HG03520 (cell line): ENCODE measurements at regions not wholly inside any gene's neighbourhood (a gene's known extent, or its start where the extent isn't known, plus 50 kb on each side); places are given as distances from the start of the nearest gene placed in this dataset.
"Not testable (repeated sequence)": the region's sequence is repeated elsewhere in the genome, so short reads cannot be mapped to it uniquely, and the experiment has no call there.

Experiments
- ATAC-seq: cut with Tn5 transposase; IDR thresholded peaks from one replicate; pipeline ENCODE4 v1.9.1; 2021; ENCODE audit warnings: mild to moderate bottlenecking, moderate library complexity; ENCODE audit not compliant: unreplicated experiment

DNA sequence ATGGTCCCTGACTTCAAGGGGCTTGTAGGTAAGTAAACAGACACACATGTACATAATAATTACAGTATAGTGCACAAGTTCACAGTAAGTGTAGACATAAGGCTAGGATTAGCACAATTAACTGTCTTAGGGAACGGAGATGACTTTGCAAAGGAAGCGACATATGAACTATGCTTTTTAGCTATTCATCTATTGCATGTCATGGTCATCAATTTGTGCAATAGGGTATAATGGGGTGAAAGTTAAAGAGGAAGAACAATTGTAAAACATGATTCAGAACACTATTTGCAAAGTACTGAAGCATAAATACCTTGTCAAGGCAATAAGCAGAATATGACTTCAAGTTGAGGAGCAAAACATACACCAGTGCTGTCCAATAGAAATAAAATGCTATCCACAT lies 112.3 kb upstream of the SLC8A1 start:
- ATAC-seq, result no peak

DNA sequence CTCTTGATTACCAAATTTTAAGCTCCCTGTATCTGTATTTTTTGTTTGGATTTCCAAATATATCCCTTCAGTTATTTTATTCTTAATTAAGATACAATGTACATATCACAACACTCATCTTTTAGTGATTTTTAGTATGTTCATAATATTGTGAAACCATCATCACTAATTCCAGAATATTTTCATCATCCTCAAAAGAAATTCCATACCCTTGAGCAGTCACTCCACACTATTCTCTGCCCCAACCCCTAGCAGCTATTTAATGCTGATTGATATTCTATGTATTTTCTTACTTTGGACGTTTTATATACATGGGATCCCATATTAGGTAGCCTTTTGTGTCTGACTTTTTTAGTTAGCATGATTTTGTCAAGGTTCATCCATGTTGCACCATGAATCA lies 127.4 kb upstream of the SLC8A1 start:
- no peak for ATAC-seq

DNA sequence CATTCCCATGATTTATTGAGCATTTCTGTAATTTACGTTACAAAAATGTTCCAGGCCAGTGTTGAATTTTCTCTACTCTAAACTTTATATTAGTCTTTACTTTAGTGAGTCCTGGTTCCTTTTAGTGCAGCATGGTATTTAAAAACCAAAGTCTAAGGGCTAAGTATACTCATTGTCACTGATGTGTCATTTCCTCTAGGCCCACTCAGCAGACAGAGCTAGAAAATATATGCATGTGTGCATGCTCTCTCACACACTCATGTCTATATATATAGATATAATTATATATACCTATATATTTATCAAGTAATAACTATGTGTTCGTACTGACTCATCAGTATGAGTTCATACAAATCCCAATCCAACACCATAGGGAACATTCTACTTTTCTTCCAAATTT lies 132.5 kb upstream of the SLC8A1 start:
- ATAC-seq, result no peak

DNA sequence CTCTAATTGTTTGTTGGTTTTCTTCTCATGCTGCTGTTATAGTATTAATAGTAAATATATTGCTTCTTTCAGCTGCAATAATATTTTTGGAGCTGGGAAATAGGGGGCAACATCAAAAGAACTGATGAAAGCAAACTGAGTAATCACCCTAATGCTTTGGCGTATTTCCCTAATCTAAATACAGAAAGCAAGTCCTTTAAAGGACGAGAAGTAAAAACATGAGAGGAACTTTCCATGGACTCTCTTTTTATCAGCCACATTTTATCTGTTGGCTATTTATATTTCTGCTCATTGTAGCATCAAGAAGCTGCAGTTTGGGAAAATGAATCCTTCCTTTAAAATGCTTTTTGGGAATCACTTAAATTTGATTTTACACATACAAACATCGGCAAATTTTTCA lies 139.9 kb upstream of the SLC8A1 start:
- no peak for ATAC-seq

DNA sequence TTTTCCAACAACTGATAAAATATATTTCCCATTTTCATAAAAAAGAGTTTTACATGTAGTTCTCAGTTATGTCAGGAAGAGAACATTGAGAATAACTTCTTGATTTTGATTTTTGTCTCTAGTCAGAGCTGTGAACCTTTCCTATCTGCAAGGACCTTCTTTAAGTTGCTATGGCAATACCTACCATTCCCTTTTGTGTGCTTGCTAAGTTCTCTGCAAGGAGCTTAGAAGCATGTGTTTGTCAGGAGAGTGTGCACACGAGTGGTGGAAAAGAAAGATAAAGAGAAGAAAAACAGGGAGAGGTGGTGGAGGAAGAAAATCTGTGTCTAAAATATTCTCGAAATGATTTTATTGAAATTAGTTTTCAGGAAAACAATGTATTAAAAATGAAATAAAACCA lies 140.3 kb upstream of the SLC8A1 start:
- no peak for ATAC-seq

DNA sequence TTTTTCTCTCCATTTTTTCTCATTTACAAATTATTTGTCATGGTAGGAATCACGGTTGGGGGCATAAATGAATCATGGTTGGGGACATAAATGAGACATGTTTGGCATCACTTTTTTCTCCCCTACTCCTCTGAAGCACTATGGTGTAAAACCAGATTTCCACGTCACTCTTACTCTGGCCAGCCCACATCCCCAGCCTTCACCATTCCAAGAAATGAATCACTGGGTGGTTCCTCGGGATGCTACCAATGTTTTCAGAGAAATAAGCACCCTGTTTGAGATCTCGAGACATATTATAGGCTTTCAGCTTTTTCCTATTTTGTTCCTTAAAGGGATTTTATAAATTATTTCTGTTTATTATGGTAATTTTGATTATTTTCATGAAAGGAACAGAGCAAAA lies 155.0 kb upstream of the SLC8A1 start:
- ATAC-seq, result no peak

DNA sequence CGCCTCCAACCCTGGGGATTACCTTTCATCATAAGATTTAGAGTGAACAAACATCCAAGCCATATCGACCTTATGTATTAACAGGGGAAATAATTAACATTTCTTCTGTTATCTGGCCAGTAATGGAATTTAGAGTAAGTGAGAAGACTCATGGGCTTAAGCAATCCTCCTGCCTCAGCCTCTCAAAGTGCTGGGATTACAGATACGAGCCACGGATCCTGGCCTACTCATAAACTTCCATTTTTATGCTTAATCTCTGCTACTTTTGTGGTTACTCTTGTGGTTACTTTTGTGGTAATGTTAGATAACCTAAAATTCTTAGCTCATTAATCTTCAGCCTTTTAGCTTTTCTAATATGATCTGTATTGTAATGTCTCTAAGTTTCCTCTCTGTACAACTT lies 159.3 kb upstream of the SLC8A1 start:
- ATAC-seq, result no peak

DNA sequence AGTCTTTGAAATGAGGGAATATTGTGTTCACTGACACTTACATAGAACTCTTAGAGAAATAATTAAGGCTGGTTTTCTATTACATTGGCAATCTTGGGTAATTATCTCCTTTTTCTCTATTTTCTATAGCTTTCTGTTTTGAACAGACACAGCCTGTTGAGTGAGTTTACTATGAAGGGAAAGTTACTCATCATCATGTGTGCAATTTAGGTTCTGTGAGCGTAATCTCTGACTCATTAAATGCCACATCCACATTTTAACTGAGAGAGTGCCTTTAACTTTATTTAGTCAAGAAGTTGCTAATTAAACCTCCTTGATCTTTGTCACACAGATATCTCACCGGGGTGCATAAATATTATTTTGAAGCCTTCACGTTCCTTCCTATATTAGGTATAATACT lies 174.0 kb upstream of the SLC8A1 start:
- no peak for ATAC-seq

DNA sequence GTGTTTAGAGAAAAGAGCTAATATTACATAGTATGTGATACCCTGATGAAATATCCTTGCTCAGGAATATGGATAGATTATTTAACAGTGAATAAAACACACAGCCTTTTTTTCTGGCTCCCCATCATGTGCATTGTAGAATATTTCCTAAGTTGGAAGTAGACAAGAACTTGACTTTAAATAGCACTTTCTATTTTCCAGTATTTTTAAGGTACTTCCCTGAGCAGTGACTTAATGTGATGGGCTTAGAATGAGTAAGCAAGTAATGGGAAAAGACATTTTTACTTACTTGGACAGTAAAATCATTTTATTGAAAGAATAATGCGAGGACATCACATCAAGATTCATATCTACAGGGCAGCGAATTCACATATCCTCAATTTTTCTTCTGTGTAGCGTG lies 176.7 kb upstream of the SLC8A1 start:
- no peak for ATAC-seq

DNA sequence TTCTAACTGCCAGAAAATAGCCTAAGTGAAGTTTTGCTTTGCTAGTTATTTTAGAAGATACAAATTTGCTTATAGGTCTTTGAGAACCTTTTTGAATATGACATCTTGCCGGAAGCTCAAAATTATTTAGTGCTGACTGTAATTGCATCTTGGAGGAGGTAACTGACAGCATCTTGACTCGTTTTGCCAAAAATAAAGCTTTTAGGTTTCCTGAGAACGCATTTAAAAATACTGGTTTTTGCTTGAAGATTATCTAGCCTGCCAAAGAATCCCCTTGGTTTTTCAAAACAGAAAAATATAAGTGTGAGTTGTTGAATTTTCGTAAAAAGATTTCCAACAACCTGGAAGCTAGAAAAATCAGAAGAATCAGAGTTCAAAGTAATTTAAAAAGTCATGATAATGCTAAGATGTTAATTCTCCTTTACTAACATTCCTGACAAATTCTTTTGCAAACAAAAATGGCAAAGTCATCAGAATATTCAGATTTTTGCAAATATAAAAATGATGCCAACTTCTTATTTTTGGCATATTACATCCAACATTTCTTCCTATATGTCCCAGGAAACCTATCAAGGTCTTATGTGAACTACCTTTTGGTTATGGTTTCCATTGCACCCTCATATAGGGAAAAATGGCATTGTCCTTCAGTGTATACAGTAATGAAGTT lies 178.0 kb upstream of the SLC8A1 start:
- no peak for ATAC-seq

DNA sequence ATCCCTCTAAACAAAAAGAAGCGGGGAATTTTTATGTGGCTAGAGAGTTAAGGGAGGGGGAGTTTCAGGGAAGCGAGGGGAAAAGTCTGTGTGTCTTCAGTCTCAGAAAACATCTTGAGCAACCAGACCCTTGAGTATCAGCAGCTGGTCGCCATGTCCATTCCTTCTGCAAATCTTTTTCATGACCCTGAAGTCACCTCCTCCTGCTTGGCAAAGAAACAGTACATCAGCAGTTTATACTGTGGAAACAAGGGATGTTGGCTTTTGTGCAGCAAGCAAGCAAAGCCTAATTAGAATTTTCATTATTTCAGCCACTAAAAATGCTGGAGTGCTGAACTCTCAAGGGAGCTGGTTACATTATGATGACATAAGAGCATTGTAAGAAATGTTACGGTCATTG lies 187.4 kb upstream of the SLC8A1 start:
- ATAC-seq, result no peak

DNA sequence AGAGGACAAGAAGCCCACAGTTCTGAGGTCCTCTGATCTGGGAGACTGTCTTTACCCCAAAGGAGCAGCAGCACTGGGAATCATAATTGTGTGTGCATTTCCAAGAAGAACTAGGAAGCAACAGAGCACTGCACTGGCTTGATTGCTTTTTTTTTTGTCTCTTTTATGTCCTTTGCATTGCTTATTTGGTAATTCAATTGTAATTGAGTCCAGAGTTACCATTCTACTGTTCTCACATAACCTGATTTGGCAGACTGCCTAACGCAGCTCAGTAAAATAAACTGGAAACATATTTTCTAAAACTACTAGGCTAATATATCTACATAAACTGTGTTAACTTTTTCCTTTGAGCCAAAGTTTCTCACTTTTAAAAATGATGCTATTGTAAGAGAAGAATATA lies 190.3 kb upstream of the SLC8A1 start:
- no peak for ATAC-seq

DNA sequence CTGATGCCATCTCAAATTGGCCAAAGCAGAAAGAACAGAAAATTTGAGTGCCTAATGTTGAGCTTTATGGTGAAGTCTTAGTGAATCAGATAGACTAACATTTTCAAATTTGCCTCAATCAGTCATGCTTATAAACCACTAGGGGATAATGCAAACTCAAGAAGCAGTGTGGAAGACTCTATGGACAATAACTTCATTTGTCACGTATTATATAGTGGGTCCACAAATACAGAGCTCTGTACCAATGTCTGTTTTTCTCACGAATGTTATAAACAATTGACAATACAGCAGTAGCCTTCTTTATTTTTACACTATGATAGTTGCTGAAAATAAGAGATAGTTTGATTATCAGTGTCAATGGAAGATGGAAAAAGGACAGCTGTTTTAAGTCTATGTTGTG lies 190.8 kb upstream of the SLC8A1 start:
- ATAC-seq, result no peak

DNA sequence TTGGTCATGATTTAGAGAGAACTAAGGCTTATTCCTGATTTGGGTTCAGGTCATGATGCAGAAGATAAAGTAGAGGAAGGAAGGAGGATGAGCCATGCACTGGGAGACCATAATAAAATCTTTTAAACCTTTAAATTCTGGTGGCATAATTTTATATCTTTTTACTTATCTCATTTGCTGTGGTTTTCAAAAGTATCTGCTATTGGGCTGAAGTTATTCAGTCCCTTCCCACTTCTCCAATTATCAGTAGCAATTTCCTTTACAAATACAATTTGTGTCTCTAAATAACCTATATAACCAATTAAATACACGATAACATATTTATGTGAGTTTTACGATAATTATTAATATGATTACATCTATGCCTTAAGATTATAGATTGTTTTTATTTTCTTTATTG lies 194.8 kb upstream of the SLC8A1 start:
- ATAC-seq, result no peak

DNA sequence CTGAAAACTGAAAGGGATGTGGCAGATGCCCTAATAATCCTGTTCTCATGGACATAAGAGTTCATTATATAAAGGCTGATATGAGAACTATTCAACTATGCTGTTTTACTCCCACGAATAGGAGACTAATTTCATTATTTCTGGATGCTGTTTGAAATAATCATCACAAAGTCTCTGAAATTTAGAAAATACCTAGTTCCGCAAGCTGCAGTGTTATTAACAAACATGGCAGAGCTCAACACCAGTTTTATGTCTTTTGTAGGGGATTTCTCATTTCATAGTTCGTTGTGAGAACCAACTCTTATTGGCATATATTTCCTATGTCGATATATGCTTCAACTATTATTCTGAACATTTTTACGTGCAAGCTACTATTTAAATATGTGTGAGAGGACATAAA lies 200.3 kb upstream of the SLC8A1 start:
- ATAC-seq, result no peak

DNA sequence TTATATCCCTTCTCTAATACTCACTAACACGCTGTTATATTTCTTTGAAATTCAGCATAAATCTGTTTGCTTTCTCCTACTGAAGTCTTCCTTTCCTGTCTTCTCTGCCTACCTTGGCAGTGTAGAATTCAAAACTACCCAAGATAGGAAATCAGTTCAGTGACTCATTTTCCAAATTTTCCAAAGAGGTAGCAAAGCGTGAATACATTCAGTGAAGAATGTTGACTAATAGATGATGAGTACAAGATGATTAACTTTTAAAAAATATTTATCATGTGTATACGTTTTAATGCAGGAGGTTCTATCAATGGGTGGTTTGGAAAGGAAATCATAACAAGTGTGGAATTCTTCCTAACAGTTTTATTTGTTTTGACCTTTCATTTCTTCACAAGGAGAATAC lies 201.9 kb upstream of the SLC8A1 start:
- ATAC-seq, result no peak

DNA sequence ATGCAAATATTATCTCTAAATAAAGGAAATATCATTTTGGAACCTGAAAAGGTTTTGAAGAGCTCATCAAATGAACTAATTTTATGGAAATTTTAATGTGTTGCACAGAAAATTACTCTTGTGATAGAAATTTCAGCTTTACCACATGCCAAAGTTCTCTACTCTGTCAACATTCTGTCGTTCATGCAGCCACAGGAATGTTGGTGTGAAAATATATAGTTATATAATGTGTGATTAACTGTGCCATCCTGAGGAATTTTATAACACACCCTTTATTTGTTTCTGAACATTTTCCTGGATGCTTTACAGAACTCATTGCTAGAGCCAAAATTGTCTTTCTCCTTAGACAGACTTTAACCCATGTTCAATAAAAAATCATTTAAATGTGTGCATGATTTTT lies 202.5 kb upstream of the SLC8A1 start:
- ATAC-seq, result no peak

DNA sequence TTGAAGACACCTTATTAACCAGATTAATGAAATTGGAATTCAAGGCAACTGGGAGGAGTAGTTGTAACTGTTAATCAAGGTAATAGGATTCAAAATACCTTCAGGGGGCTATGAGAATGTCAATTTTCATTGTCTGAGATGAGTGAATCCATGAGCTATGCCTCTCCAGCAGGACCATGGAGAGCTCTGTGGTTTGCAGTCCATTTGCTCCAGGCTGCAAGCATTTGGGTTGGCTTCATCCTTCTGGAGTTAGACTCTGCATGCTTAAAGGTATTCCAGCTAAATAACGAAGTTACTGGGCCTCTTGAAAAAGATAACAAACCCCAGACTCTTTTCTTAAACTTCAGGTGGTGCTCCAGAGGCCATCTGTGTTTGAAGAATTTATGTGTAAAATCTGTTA lies 207.1 kb upstream of the SLC8A1 start:
- ATAC-seq, result no peak

DNA sequence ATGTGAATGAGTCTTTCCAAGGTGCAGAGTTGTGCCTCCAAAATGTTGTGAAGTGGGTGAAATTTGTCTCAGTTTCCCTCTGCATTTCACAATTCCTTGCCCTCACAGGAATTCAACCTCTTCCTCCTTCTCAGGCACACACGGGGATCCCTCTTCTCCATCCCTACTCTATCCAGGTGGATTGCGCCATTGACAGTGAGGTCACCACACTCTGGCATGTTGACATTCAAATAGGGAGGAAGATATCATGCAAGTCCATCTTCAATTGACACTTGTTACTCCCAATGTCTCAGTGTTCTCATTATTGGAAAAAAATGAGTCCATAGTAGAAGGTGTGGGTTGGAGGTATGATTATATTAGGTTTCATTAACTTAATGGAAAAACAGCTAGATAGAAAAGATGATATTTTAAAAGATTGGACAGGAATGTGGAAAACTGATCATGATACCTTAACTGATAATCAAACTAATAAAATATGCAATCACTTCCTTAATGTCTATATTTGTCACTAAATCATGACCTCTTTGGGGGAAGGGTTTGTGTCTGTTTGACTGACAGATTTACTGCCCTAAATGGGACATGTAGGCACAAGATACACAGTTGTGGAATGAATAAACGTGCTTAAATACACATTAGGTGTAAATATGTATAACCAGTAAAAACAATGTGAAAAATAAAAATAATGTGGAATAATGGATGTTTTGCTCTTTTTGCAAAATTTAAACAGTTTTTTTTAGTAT lies 213.8 kb upstream of the SLC8A1 start:
- ATAC-seq, result no peak

DNA sequence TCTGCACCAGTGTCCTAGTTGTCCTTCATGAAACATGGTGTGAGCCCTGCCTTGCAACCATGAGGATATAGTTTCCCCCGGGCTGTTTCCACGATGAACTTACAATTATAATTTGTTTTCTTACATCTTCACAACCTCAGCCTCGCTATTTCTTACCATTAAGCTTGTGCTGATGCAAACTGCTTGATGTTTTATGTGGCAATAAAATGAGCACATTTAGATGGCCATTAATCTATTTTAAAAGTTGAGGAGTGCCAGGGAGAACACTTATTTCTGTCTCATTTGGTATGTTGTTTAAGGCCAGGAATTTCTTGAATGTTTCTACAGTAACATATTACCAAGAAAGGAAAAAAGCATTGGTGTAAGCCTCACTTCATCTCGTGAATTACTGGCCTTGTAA lies 214.5 kb upstream of the SLC8A1 start:
- ATAC-seq, result no peak

DNA sequence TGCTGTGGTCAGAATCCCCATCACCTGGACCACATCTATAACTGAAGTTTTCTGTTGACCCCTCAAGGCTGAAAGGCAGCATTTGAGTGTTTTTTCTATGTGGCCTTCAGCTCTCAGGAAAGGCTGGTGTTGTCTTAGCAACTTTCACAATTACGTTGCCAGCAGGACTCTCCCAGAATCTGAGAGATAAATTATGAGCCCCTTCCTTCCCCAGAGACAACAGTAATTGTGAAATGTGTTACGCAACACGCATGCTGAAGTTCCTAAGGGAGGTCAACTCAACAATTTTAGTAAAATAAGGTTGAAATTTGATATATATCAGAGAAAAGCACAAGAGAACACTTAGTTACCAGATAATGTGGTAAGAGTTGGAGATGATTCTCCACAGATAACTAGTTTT lies 216.5 kb upstream of the SLC8A1 start:
- ATAC-seq, result no peak

DNA sequence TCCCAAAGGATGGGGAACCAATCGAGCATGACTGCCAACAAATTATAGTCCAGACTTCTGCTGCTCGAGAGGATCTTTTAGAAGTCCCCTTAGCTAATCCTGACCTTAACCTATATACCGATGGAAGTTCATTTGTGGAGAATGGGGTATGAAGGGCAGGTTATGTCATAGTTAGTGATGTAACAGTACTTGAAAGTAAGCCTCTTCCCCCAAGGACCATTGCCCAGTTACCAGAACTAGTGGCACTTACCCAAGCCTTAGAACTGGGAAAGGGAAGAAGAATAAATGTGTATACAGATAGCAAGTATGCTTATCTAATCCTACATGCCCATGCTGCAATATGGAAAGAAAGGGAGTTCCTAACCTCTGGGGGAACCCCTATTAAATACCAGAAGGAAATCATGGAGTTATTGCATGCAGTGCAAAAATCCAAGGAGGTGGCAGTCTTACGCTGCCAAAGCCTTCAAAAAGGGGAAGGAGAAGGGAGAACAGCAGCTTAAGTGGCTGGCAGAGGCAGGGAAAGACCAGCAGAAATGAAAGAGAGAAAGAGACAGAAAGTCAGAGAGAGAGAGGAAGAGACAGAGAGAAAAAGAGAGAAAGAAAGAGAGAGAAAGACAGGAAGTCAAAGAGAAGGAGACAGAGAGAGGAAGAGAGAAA lies 224.4 kb upstream of the SLC8A1 start:
- ATAC-seq, result not testable (repeated sequence)
